Ovary (tissue), 7 donors: ENCODE measurements at regions not wholly inside any gene's neighbourhood (a gene's known extent, or its start where the extent isn't known, plus 50 kb on each side); places are given as distances from the start of the nearest gene placed in this dataset.

ENCODE experiments used
- DNase-seq, 5 donors: peaks; one replicate each; pipeline ENCODE4 v3.0.0-alpha.2; 2019 to 2020
- H3K27ac ChIP-seq, 2 donors: fragments of 200-600 bp; one replicate each; pipeline versions ENCODE4 v1.5.1 to v1.8.0; 2019 to 2022
- H3K27me3 ChIP-seq: fragments of 200-600 bp; one replicate; pipeline ENCODE4 v1.8.0; 2022
- H3K36me3 ChIP-seq: fragments of 200-600 bp; sonication (generic); one replicate; pipeline ENCODE4 v1.5.1; 2019
- H3K4me1 ChIP-seq: one replicate; pipeline ENCODE4 v1.8.1; 2013; ENCODE audit warnings: mild to moderate bottlenecking, moderate library complexity; ENCODE audit not compliant: insufficient read depth
- H3K4me3 ChIP-seq: fragments of 200-600 bp; sonication (generic); one replicate; pipeline ENCODE4 v1.5.1; 2017
- H3K9me3 ChIP-seq, 2 donors: fragments of 200-600 bp in 1 of 2; sonication (generic) in 1 of 2; one replicate each; pipeline versions ENCODE4 v1.5.1 to v1.8.1; 2013 to 2019; ENCODE audit warnings: mild to moderate bottlenecking in 1 of 2, moderate library complexity in 1 of 2
- EP300 ChIP-seq: sonication (generic); formaldehyde crosslinking; IDR thresholded peaks from one replicate; pipeline ENCODE4 v1.6.1; 2017; ENCODE audit warnings: antibody characterized with exemption
- POLR2A ChIP-seq: fragments of 450-650 bp; IDR thresholded peaks from one replicate; pipeline ENCODE4 v1.6.1; 2017; ENCODE audit warnings: antibody characterized with exemption, mild to moderate bottlenecking, moderate library complexity
- WGBS, 3 donors: extraction: QIAGEN DNeasy Blood & Tissue Kit in 1 of 3; methylation state at CpG; one replicate each; pipeline versions ENCODE4 v1.1.5 to v1.1.7; 2013 to 2017; 5-methylcytosine and 5-hydroxymethylcytosine counted together
- intact Hi-C, 4 donors: fragments of 100-400 bp; cut with DNase I; formaldehyde crosslinking; loops; one replicate each; pipeline versions ENCODE4 v1.11.0 to v1.15.1; 2022 to 2023
- TF ChIP-seq, protein P1 (sequence below), 3 donors: fragments of 450-650 bp in 2 of 3; fragments of 200-600 bp in 1 of 3; IDR thresholded peaks; one replicate each; pipeline versions ENCODE4 v1.5.1 to v1.8.0; 2016 to 2022; ENCODE audit warnings: antibody characterized with exemption in 3 of 3, mild to moderate bottlenecking in 1 of 3
- donor health status: DM: no; HTN: no; CAD: no; lungs with moderate emphysema.
- donor health status: DM: no; HTN: no; CAD: no.
- donor health status: Bipolar disorder and iron deficiency.
- donor health status: DM: no; HTN: no; CAD: no.
- donor health status: DM: yes; HTN: yes; CAD: no.

GRCh38 chr3:162764051-162764807 lies 1267.6 kb downstream of the OTOL1 start:
- intact Hi-C loops: no loop called here
- WGBS, 3 donors: 62 to 74% (median 71%) methylated on average over 4 of the region's 4 CpGs
- no peak overlapping the region for H3K4me3 ChIP-seq
- TF ChIP-seq EP300 (no peak), POLR2A (no peak)
- TF ChIP-seq, protein P1, sequence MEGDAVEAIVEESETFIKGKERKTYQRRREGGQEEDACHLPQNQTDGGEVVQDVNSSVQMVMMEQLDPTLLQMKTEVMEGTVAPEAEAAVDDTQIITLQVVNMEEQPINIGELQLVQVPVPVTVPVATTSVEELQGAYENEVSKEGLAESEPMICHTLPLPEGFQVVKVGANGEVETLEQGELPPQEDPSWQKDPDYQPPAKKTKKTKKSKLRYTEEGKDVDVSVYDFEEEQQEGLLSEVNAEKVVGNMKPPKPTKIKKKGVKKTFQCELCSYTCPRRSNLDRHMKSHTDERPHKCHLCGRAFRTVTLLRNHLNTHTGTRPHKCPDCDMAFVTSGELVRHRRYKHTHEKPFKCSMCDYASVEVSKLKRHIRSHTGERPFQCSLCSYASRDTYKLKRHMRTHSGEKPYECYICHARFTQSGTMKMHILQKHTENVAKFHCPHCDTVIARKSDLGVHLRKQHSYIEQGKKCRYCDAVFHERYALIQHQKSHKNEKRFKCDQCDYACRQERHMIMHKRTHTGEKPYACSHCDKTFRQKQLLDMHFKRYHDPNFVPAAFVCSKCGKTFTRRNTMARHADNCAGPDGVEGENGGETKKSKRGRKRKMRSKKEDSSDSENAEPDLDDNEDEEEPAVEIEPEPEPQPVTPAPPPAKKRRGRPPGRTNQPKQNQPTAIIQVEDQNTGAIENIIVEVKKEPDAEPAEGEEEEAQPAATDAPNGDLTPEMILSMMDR (IDR thresholded peaks at IDR 0.05): no peak
- no peak overlapping the region for H3K27ac ChIP-seq
- no peaks in the 10 kb centered on the region for H3K36me3 ChIP-seq
- no peak for DNase-seq
- no peaks in the 10 kb centered on the region for H3K4me1 ChIP-seq
- peaks cover 0 to 3% of the 10 kb centered on the region in 2 donors for H3K9me3 ChIP-seq
- H3K27me3 ChIP-seq: no peaks in the 10 kb centered on the region

DNA sequence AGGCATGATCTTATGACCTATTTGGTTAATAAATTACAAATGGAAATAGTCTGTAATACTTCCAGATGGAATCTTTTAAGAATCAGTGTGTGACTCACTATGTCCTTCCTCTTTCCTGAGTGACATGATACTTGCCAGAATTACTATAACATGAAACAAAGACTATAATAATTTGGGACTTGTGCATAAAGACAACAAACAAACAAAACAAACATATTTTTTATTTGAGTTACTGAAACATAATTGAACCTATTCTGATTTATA lies 1268.1 kb downstream of the OTOL1 start:
- no peak overlapping the region for H3K4me3 ChIP-seq
- H3K36me3 ChIP-seq: no peaks in the 10 kb centered on the region
- H3K27ac ChIP-seq: no peak overlapping the region
- no peak for TF ChIP-seq EP300
- TF ChIP-seq, protein P1 (IDR thresholded peaks at IDR 0.05): no peak
- no peak for TF ChIP-seq POLR2A
- H3K4me1 ChIP-seq: no peaks in the 10 kb centered on the region
- DNase-seq: no peak
- no peaks in the 10 kb centered on the region for H3K27me3 ChIP-seq
- intact Hi-C loops: no loop called here
- H3K9me3 ChIP-seq: peaks cover 0 to 3% of the 10 kb centered on the region in 2 donors

DNA sequence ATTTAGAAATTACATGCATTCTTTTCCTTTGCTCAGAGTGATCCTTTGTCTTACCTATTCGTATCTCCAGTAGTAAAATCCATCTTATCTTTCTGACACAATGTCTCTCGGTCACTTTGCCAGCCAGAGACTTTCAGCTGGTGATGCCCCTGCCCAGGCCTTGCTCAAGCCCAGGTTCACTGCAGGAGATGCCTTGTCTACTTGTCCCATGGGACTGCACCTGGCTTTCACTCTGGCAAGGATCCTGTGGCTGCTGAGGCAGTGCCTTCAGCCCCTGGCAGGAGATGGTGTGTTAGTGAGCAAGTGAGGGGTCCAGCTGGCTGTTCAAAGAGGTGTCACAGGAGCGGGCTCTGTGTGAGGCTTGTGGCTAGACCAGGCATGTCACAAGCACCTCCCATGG lies 1268.9 kb downstream of the OTOL1 start:
- Histone ChIP-seq H3K27me3 (no peaks in the 10 kb centered on the region), H3K36me3 (no peaks in the 10 kb centered on the region), H3K9me3 (peaks cover 0 to 3% of the 10 kb centered on the region in 2 donors), H3K27ac (no peak overlapping the region), H3K4me3 (no peak overlapping the region), H3K4me1 (no peaks in the 10 kb centered on the region)
- TF ChIP-seq EP300 (no peak), POLR2A (no peak)
- TF ChIP-seq, protein P1 (IDR thresholded peaks at IDR 0.05): no peak
- WGBS, 3 donors: 88 to 89% (median 88%) methylated on average over 3 of the region's 3 CpGs
- no peak for DNase-seq
- intact Hi-C loops: no loop called here

GRCh38 chr3:162769564-162769963 lies 1273.0 kb downstream of the OTOL1 start:
- intact Hi-C loops: no loop called here
- TF ChIP-seq POLR2A (no peak), EP300 (no peak)
- TF ChIP-seq, protein P1 (IDR thresholded peaks at IDR 0.05): no peak
- peaks cover 0 to 3% of the 10 kb centered on the region in 2 donors for H3K9me3 ChIP-seq
- H3K27ac ChIP-seq: no peak overlapping the region
- no peaks in the 10 kb centered on the region for H3K27me3 ChIP-seq
- H3K4me3 ChIP-seq: no peak overlapping the region
- no peak for DNase-seq
- no peaks in the 10 kb centered on the region for H3K36me3 ChIP-seq
- no peaks in the 10 kb centered on the region for H3K4me1 ChIP-seq
